ENCODE measurements at regions not wholly inside any gene's neighbourhood (a gene's known extent, or its start where the extent isn't known, plus 50 kb on each side); places are given as distances from the start of the nearest gene placed in this dataset.

DNA sequence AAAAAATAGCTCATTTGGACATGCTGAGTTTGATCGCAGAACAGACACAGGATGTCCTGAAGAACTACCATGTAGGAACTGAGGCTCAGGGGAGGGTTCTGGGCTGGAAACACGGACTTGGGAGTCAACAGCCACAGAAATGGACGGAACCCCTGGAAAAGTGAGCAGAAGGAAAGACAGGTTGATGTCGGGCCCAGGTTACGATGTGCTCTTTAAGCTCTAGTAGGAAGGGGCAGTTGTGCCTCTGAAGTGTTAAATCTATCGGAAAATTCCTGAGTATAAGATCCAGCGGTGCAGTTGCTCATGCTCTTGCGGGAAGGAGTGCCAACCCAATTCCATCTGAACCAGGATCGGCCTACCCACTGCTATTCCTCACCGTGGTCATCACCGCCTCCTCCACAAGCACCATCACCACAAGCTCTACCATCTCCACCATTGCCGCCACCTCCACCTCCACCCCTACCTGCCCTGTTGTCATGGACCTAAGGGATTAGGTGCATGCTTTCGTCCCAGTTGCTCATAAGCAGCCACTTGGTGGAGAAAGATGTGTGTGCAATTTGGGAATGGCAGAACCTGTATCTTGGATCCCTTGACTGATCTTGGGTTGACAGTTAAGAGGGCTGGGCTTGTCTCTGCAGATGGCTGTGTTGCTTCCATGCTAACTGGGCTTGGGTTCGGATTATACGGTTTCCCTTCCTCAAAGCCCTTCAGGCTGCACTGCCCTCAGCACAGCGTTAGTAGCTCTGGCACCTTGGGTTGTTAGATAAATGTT, 108.5 kb downstream of the ASB7 start:
- H4K20me1 ChIP-seq (ENCODE audit: control insufficient read depth, insufficient read depth): no peaks in the 10 kb centered on the region
- ChIA-PET SMC1A (ENCODE audit: uncharacterized antibody, unreplicated experiment) (interaction anchor here (1.1 kb wide), 1 partner anchor 11 kb away, joined by 6 read pairs; no protein-coding TSS in a partner anchor), POLR2A (no interaction called here), RAD21 (ENCODE audit: unreplicated experiment) (no interaction called here), CTCF (no interaction called here)
- H3K4me3 ChIP-seq: no peak overlapping the region
- no peak for DNase-seq (ENCODE audit: low read depth, low spot score)
- BruUV-seq (replicated peaks): no TSS peak
- intact Hi-C loops (cut with micrococcal nuclease; ENCODE audit: unreplicated experiment) (no loop called here), in situ Hi-C loops (cut with MboI) (no loop called here)
- FAIRE-seq: no peak
- WGBS (ENCODE audit: insufficient coverage, insufficient replicate concordance, low lambda C conversion rate, missing lambda C conversion rate): 80% methylated on average over 16 of the region's 16 CpGs
- no peak overlapping the region for H3K4me2 ChIP-seq (ENCODE audit: control insufficient read depth, insufficient read depth)
- no peaks in the 10 kb centered on the region; the same call in 2 of the 3 replicates for H3K9me3 ChIP-seq (replicated peaks; ENCODE audit: control insufficient read depth, insufficient read depth, low read length)
- H3K27ac ChIP-seq (ENCODE audit: control insufficient read depth, insufficient read depth): no peak overlapping the region
- no peaks in the 10 kb centered on the region for H3K36me3 ChIP-seq (ENCODE audit: control insufficient read depth in 2 of 2, insufficient read depth in 2 of 2, low read length in 1 of 2)
- H3K27me3 ChIP-seq (replicated peaks in 1 of 2; ENCODE audit: control insufficient read depth in 2 of 2, insufficient read depth in 2 of 2, low read length in 1 of 2): no peaks in the 10 kb centered on the region
- no peak for ATAC-seq
- H3K79me2 ChIP-seq (ENCODE audit: control insufficient read depth, insufficient read depth, low read length): no peaks in the 10 kb centered on the region
- H3K9ac ChIP-seq (ENCODE audit: control insufficient read depth, insufficient read depth, low read length): no peak overlapping the region
- H3K4me1 ChIP-seq (ENCODE audit: control insufficient read depth, insufficient read depth, low read length): no peaks in the 10 kb centered on the region
- no peak overlapping the region for H2AFZ ChIP-seq (ENCODE audit: control insufficient read depth, low read depth, low read length)
- TF ChIP-seq CBX3 (IDR thresholded peaks at IDR 0.05; ENCODE audit: borderline replicate concordance, low read depth): no peak

DNA sequence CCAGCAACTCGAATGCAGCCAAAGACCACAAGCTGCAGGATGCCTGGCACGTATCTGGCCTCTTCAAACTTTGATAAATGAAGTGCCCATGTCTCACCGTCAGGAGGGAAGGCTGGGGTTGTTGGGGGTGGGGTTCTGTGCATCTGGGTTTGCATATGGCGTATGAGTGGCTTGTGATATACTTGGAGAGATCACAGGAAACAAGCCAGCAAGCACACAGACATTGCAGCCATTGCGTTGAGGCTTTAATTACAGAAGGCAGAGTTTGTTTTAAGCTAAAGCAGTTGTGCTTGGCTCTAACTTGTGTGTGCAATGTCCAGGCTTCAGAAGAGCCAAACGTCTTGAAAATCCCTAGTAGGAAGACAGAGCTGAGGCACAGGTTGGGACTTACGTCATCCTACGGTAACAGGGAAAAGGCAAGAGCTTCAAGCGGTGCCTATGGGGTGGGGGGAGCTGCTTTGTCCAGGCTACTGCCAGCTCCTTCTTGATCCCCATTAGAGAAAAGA, 109.2 kb downstream of the ASB7 start:
- in situ Hi-C loops (cut with MboI): no loop called here

More for the DNA sequence above, 109.2 kb downstream of the ASB7 start:
- intact Hi-C loops (cut with micrococcal nuclease; ENCODE audit: unreplicated experiment): no loop called here
- ATAC-seq (no peak), FAIRE-seq (no peak), DNase-seq (ENCODE audit: low read depth, low spot score) (no peak)
- Histone ChIP-seq H3K4me1 (ENCODE audit: control insufficient read depth, insufficient read depth, low read length) (no peaks in the 10 kb centered on the region), H4K20me1 (ENCODE audit: control insufficient read depth, insufficient read depth) (no peaks in the 10 kb centered on the region), H3K27me3 (replicated peaks in 1 of 2; ENCODE audit: control insufficient read depth in 2 of 2, insufficient read depth in 2 of 2, low read length in 1 of 2) (no peaks in the 10 kb centered on the region), H3K9ac (ENCODE audit: control insufficient read depth, insufficient read depth, low read length) (no peak overlapping the region), H3K79me2 (ENCODE audit: control insufficient read depth, insufficient read depth, low read length) (no peaks in the 10 kb centered on the region), H3K27ac (ENCODE audit: control insufficient read depth, insufficient read depth) (no peak overlapping the region), H3K4me3 (no peak overlapping the region), H3K4me2 (ENCODE audit: control insufficient read depth, insufficient read depth) (no peak overlapping the region), H3K36me3 (ENCODE audit: control insufficient read depth in 2 of 2, insufficient read depth in 2 of 2, low read length in 1 of 2) (no peaks in the 10 kb centered on the region), H3K9me3 (replicated peaks; ENCODE audit: control insufficient read depth, insufficient read depth, low read length) (no peaks in the 10 kb centered on the region; the same call in 2 of the 3 replicates), H2AFZ (ENCODE audit: control insufficient read depth, low read depth, low read length) (no peak overlapping the region)
- TF ChIP-seq, protein P1, sequence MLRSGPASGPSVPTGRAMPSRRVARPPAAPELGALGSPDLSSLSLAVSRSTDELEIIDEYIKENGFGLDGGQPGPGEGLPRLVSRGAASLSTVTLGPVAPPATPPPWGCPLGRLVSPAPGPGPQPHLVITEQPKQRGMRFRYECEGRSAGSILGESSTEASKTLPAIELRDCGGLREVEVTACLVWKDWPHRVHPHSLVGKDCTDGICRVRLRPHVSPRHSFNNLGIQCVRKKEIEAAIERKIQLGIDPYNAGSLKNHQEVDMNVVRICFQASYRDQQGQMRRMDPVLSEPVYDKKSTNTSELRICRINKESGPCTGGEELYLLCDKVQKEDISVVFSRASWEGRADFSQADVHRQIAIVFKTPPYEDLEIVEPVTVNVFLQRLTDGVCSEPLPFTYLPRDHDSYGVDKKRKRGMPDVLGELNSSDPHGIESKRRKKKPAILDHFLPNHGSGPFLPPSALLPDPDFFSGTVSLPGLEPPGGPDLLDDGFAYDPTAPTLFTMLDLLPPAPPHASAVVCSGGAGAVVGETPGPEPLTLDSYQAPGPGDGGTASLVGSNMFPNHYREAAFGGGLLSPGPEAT (IDR thresholded peaks at IDR 0.05; ENCODE audit: low read depth): no peak
- TF ChIP-seq DPF2 (IDR thresholded peaks at IDR 0.05) (no peak), SMC3 (IDR thresholded peaks at IDR 0.05; ENCODE audit: borderline replicate concordance, low read length) (no peak), TARDBP (IDR thresholded peaks at IDR 0.05; ENCODE audit: borderline replicate concordance) (no peak), CBX5 (IDR thresholded peaks at IDR 0.05; ENCODE audit: low read depth) (no peak), STAT1 (conservative IDR thresholded peaks at IDR 0.05) (no peak), FOXK2 (IDR thresholded peaks at IDR 0.05) (no peak)
- SMC1A ChIA-PET (ENCODE audit: uncharacterized antibody, unreplicated experiment): interaction anchor here (1.1 kb wide), 1 partner anchor 10 kb away, joined by 6 read pairs; no protein-coding TSS in a partner anchor
- CTCF ChIA-PET: no interaction called here
- WGBS (ENCODE audit: insufficient coverage, insufficient replicate concordance, low lambda C conversion rate, missing lambda C conversion rate): 41% methylated on average over 9 of the region's 9 CpGs
- POLR2A ChIA-PET: no interaction called here
- BruUV-seq (replicated peaks): no TSS peak
- RAD21 ChIA-PET (ENCODE audit: unreplicated experiment): no interaction called here

Measured in GM12878 (cell line).